Left lung (tissue), 4 donors: ENCODE measurements at regions not wholly inside any gene's neighbourhood (a gene's known extent, or its start where the extent isn't known, plus 50 kb on each side); places are given as distances from the start of the nearest gene placed in this dataset.
A peak's percentile ranks its signal among the peaks of the same experiment; 100 is the strongest.

ENCODE experiments used
- ATAC-seq: fragments of 200-7000 bp; cut with Tn5 transposase; one replicate; pipeline ENCODE4 v1.9.1; 2020; ENCODE audit warnings: moderate library complexity
- DNase-seq, 4 donors: peaks; one replicate each; pipeline ENCODE4 v3.0.0-alpha.2; 2013 to 2020
- H3K27ac ChIP-seq, 2 donors: fragments of 200-600 bp; sonication (generic) in 1 of 2; one replicate each; pipeline versions ENCODE4 v1.5.0 to v1.8.0; 2020 to 2021
- H3K27me3 ChIP-seq, 2 donors: fragments of 200-600 bp; sonication (generic) in 1 of 2; one replicate each; pipeline versions ENCODE4 v1.5.0 to v1.8.0; 2020 to 2021
- H3K36me3 ChIP-seq, 2 donors: fragments of 200-600 bp; sonication (generic) in 1 of 2; one replicate each; pipeline versions ENCODE4 v1.5.0 to v1.8.0; 2020 to 2021
- H3K4me1 ChIP-seq, 2 donors: fragments of 200-600 bp; one replicate each; pipeline ENCODE4 v1.8.0; 2021
- H3K4me3 ChIP-seq, 2 donors: fragments of 200-600 bp; sonication (generic) in 1 of 2; one replicate each; pipeline versions ENCODE4 v1.5.0 to v1.8.0; 2020 to 2021; ENCODE audit warnings: mild to moderate bottlenecking in 1 of 2
- H3K9me3 ChIP-seq, 2 donors: fragments of 200-600 bp; sonication (generic) in 1 of 2; one replicate each; pipeline versions ENCODE4 v1.5.0 to v1.8.0; 2020 to 2021
- intact Hi-C, 2 donors: fragments of 100-400 bp; cut with DNase I; formaldehyde crosslinking; loops; one replicate each; pipeline versions ENCODE4 v1.11.2 to v1.14.2; 2022
- TF ChIP-seq, protein P1 (sequence below), 2 donors: fragments of 200-600 bp; sonication (generic) in 1 of 2; IDR thresholded peaks; one replicate each; pipeline versions ENCODE4 v1.5.0 to v1.8.0; 2021; ENCODE audit warnings: antibody characterized with exemption in 2 of 2
- donor health status: DM: no; HTN: yes; CAD: no.
- donor health status: DM: no; HTN: no; CAD: no.

GRCh38 chr6:9977411-9977810, 437.5 kb downstream of the TFAP2A start:
- peak in 1 of 4 donors; percentile 1 for DNase-seq
- Histone ChIP-seq H3K4me1 (no peaks in the 10 kb centered on the region), H3K36me3 (no peaks in the 10 kb centered on the region), H3K4me3 (no peak overlapping the region), H3K27me3 (no peaks in the 10 kb centered on the region), H3K9me3 (no peaks in the 10 kb centered on the region), H3K27ac (no peak overlapping the region)
- intact Hi-C loops, result no loop called here
- TF ChIP-seq, protein P1, sequence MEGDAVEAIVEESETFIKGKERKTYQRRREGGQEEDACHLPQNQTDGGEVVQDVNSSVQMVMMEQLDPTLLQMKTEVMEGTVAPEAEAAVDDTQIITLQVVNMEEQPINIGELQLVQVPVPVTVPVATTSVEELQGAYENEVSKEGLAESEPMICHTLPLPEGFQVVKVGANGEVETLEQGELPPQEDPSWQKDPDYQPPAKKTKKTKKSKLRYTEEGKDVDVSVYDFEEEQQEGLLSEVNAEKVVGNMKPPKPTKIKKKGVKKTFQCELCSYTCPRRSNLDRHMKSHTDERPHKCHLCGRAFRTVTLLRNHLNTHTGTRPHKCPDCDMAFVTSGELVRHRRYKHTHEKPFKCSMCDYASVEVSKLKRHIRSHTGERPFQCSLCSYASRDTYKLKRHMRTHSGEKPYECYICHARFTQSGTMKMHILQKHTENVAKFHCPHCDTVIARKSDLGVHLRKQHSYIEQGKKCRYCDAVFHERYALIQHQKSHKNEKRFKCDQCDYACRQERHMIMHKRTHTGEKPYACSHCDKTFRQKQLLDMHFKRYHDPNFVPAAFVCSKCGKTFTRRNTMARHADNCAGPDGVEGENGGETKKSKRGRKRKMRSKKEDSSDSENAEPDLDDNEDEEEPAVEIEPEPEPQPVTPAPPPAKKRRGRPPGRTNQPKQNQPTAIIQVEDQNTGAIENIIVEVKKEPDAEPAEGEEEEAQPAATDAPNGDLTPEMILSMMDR (IDR thresholded peaks at IDR 0.05), result no peak
- no peak for ATAC-seq

- no peak for ATAC-seq
- H3K4me1 ChIP-seq, result no peaks in the 10 kb centered on the region
- DNase-seq, result no peak
- TF ChIP-seq, protein P1 (IDR thresholded peaks at IDR 0.05), result no peak
- no peaks in the 10 kb centered on the region for H3K36me3 ChIP-seq
- no peak overlapping the region for H3K27ac ChIP-seq
- intact Hi-C loops, result no loop called here
- H3K27me3 ChIP-seq, result no peaks in the 10 kb centered on the region
- no peaks in the 10 kb centered on the region for H3K9me3 ChIP-seq
- H3K4me3 ChIP-seq, result no peak overlapping the region
These were observed 453.2 kb downstream of the TFAP2A start for GRCh38 chr6:9961646-9962045.

- Histone ChIP-seq H3K4me1 (no peaks in the 10 kb centered on the region), H3K27ac (no peak overlapping the region), H3K27me3 (no peaks in the 10 kb centered on the region), H3K4me3 (no peak overlapping the region), H3K36me3 (no peaks in the 10 kb centered on the region), H3K9me3 (no peaks in the 10 kb centered on the region)
- intact Hi-C loops, result no loop called here
- TF ChIP-seq, protein P1 (IDR thresholded peaks at IDR 0.05), result no peak
- DNase-seq (no peak), ATAC-seq (no peak)
These were observed 457.6 kb downstream of the TFAP2A start for GRCh38 chr6:9957215-9957759.

GRCh38 chr6:9948678-9949077, 466.2 kb downstream of the TFAP2A start:
- no peak overlapping the region for H3K4me3 ChIP-seq

GRCh38 chr6:9943986-9944385, 470.9 kb downstream of the TFAP2A start:
- H3K36me3 ChIP-seq, result no peaks in the 10 kb centered on the region
- ATAC-seq (no peak), DNase-seq (peak in 2 of 4 donors; percentile 9 to 21)
- H3K9me3 ChIP-seq, result peaks cover 0 to 4% of the 10 kb centered on the region in 2 donors
- TF ChIP-seq, protein P1 (IDR thresholded peaks at IDR 0.05), result no peak
- H3K4me3 ChIP-seq, result no peak overlapping the region
- intact Hi-C loops, result no loop called here
- H3K27me3 ChIP-seq, result no peaks in the 10 kb centered on the region
- H3K27ac ChIP-seq, result no peak overlapping the region
- H3K4me1 ChIP-seq, result no peaks in the 10 kb centered on the region

More at GRCh38 chr6:9948678-9949077, 466.2 kb downstream of the TFAP2A start:
- Histone ChIP-seq H3K36me3 (no peaks in the 10 kb centered on the region), H3K27ac (no peak overlapping the region), H3K4me1 (no peaks in the 10 kb centered on the region), H3K9me3 (peaks cover 0 to 4% of the 10 kb centered on the region in 2 donors), H3K27me3 (no peaks in the 10 kb centered on the region)
- DNase-seq (no peak), ATAC-seq (no peak)
- TF ChIP-seq, protein P1 (IDR thresholded peaks at IDR 0.05), result no peak
- intact Hi-C loops, result no loop called here
